T-cell (primary cell): ENCODE measurements at regions not wholly inside any gene's neighbourhood (a gene's known extent, or its start where the extent isn't known, plus 50 kb on each side); places are given as distances from the start of the nearest gene placed in this dataset.

Source experiments
- ATAC-seq, 4 experiments: fragments of 200-7000 bp in 3 of 4; fragments of 150-1000 bp in 1 of 4; cut with Tn5 transposase; replicated peaks in 1 of 4; 1 replicate in 3 of 4; 2 replicates in 1 of 4; pipeline ENCODE4 v1.10.0; 2021; ENCODE audit warnings: moderate library complexity in 3 of 4, mild to moderate bottlenecking in 2 of 4, moderate number of reproducible peaks in 1 of 4
- CTCF ChIA-PET, 2 donors: fragments of 300-600 bp; sonication (Branson Sonifier 250); formaldehyde crosslinking; loops; one replicate each; lab custom pipeline; 2022; ENCODE audit warnings: antibody characterized with exemption in 2 of 2; lab: Charles Lee
- POLR2A ChIA-PET, 2 donors: fragments of 300-600 bp; sonication (Branson Sonifier 250); formaldehyde crosslinking; loops; one replicate each; lab custom pipeline; 2022; ENCODE audit warnings: antibody characterized with exemption in 2 of 2; lab: Charles Lee
- DNase-seq, 35 experiments: peaks; one replicate each; pipeline versions ENCODE4 v3.0.0 to v3.0.0-alpha.2; 2013 to 2023
- H3K27ac ChIP-seq: one replicate; pipeline ENCODE4 v1.5.1; 2013; ENCODE audit warnings: low read length
- H3K27me3 ChIP-seq, 2 experiments: replicated peaks in 1 of 2; 1 replicate in 1 of 2; 2 replicates in 1 of 2; pipeline versions ENCODE4 v1.6.1 to v1.7.0; 2013; ENCODE audit warnings: low read length in 1 of 2, mixed read lengths in 1 of 2; ENCODE audit not compliant: control insufficient read depth in 2 of 2, insufficient read depth in 2 of 2; ENCODE audit errors: extremely low read depth in 1 of 2
- H3K36me3 ChIP-seq, 2 donors: 1 replicate in 1 of 2; 2 replicates in 1 of 2; pipeline versions ENCODE4 v1.6.1 to v1.7.0; 2013; ENCODE audit warnings: low read length in 1 of 2; ENCODE audit not compliant: control insufficient read depth in 2 of 2, insufficient read depth in 1 of 2; ENCODE audit errors: extremely low read depth in 1 of 2
- H3K4me1 ChIP-seq, 2 experiments: 1 replicate in 1 of 2; 2 replicates in 1 of 2; pipeline versions ENCODE4 v1.6.1 to v1.7.0; 2013; ENCODE audit warnings: low read length in 2 of 2, mixed read lengths in 1 of 2; ENCODE audit not compliant: insufficient read depth in 2 of 2, control insufficient read depth in 1 of 2; ENCODE audit errors: extremely low read depth in 1 of 2
- H3K4me3 ChIP-seq, 2 donors: 1 replicate in 1 of 2; 2 replicates in 1 of 2; pipeline versions ENCODE4 v1.5.1 to v1.7.0; 2013; ENCODE audit warnings: mild to moderate bottlenecking in 2 of 2, low read length in 1 of 2, moderate library complexity in 1 of 2; ENCODE audit not compliant: control insufficient read depth in 1 of 2; ENCODE audit errors: extremely low read depth in 1 of 2
- H3K9me3 ChIP-seq: 2 replicates; pipeline ENCODE4 v1.7.0; 2013
- H3K27ac Mint-ChIP-seq, 2 donors: one replicate each; pipeline ENCODE4 v1.8.0; 2020 to 2021; ENCODE audit warnings: mild to moderate bottlenecking in 2 of 2, mixed read lengths in 2 of 2
- H3K27me3 Mint-ChIP-seq, 2 donors: one replicate each; pipeline ENCODE4 v1.8.0; 2021 to 2022; ENCODE audit warnings: mixed read lengths in 2 of 2
- H3K36me3 Mint-ChIP-seq: one replicate; pipeline ENCODE4 v1.8.0; 2021; ENCODE audit warnings: mixed read lengths
- H3K4me1 Mint-ChIP-seq, 3 donors: one replicate each; pipeline ENCODE4 v1.8.0; 2020 to 2022; ENCODE audit warnings: mixed read lengths in 3 of 3, mild to moderate bottlenecking in 1 of 3
- H3K4me3 Mint-ChIP-seq, 3 donors: one replicate each; pipeline ENCODE4 v1.8.0; 2020 to 2022; ENCODE audit warnings: mild to moderate bottlenecking in 3 of 3, mixed read lengths in 3 of 3, moderate library complexity in 3 of 3
- H3K9me3 Mint-ChIP-seq, 3 donors: one replicate each; pipeline ENCODE4 v1.8.0; 2020 to 2022; ENCODE audit warnings: mixed read lengths in 3 of 3
- WGBS: methylation state at CpG from one replicate; pipeline ENCODE4 v1.1.5; 2013; ENCODE audit warnings: missing lambda C conversion rate; ENCODE audit not compliant: insufficient coverage; 5-methylcytosine and 5-hydroxymethylcytosine counted together

GRCh38 chr12:17652436-17652835, 437.6 kb downstream of the RERGL start:
- Histone ChIP-seq H3K27ac (no peak overlapping the region), H3K9me3 (no peaks in the 10 kb centered on the region), H3K4me3 (no peak overlapping the region), H3K27me3 (no peaks in the 10 kb centered on the region), H3K36me3 (no peaks in the 10 kb centered on the region), H3K4me1 (no peaks in the 10 kb centered on the region)
- CTCF ChIA-PET: no interaction called here
- no peak for ATAC-seq
- Mint-ChIP-seq H3K4me3 (no peak overlapping the region), H3K27me3 (no peaks in the 10 kb centered on the region), H3K27ac (no peak overlapping the region), H3K36me3 (no peaks in the 10 kb centered on the region), H3K9me3 (peaks cover 0 to 3% (median 2%) of the 10 kb centered on the region in 3 donors), H3K4me1 (no peaks in the 10 kb centered on the region)
- DNase-seq: no peak
- POLR2A ChIA-PET: no interaction called here
- WGBS: no CpG with 5 or more reads among the region's 2 CpGs

- no CpG with 5 or more reads among the region's 3 CpGs for WGBS
- H3K36me3 Mint-ChIP-seq: no peaks in the 10 kb centered on the region
- Histone ChIP-seq H3K4me1 (no peaks in the 10 kb centered on the region), H3K4me3 (no peak overlapping the region), H3K9me3 (no peaks in the 10 kb centered on the region), H3K36me3 (no peaks in the 10 kb centered on the region), H3K27ac (no peak overlapping the region), H3K27me3 (no peaks in the 10 kb centered on the region)
- CTCF ChIA-PET: no interaction called here
- DNase-seq (no peak), ATAC-seq (no peak)
- peaks cover 2 to 7% (median 7%) of the 10 kb centered on the region in 3 donors for H3K4me1 Mint-ChIP-seq
- H3K27me3 Mint-ChIP-seq: no peaks in the 10 kb centered on the region
- POLR2A ChIA-PET: no interaction called here
- H3K9me3 Mint-ChIP-seq: peaks cover 0 to 4% (median 0%) of the 10 kb centered on the region in 3 donors
- no peak overlapping the region for H3K27ac Mint-ChIP-seq
- H3K4me3 Mint-ChIP-seq: peak overlapping the region in 1 of 3 donors; percentile 27
Observed at GRCh38 chr12:17642340-17642650, 447.7 kb downstream of the RERGL start.

- Histone ChIP-seq H3K36me3 (no peaks in the 10 kb centered on the region), H3K4me1 (no peaks in the 10 kb centered on the region), H3K9me3 (no peaks in the 10 kb centered on the region), H3K4me3 (no peak overlapping the region), H3K27me3 (no peaks in the 10 kb centered on the region), H3K27ac (no peak overlapping the region)
- ATAC-seq: no peak
- no CpG with 5 or more reads among the region's 1 CpG for WGBS
- Mint-ChIP-seq H3K4me3 (no peak overlapping the region), H3K27me3 (no peaks in the 10 kb centered on the region), H3K9me3 (no peaks in the 10 kb centered on the region), H3K36me3 (no peaks in the 10 kb centered on the region), H3K27ac (no peak overlapping the region), H3K4me1 (peaks cover 2 to 7% (median 7%) of the 10 kb centered on the region in 3 donors)
- ChIA-PET POLR2A (no interaction called here), CTCF (no interaction called here)
- no peak for DNase-seq
Observed at GRCh38 chr12:17640615-17641014, 449.4 kb downstream of the RERGL start.

- no peaks in the 10 kb centered on the region for H3K36me3 Mint-ChIP-seq
- H3K27me3 Mint-ChIP-seq: no peaks in the 10 kb centered on the region
Observed at GRCh38 chr12:17618831-17619230, 471.2 kb downstream of the RERGL start.

GRCh38 chr12:17609701-17610100, 480.3 kb downstream of the RERGL start:
- Mint-ChIP-seq H3K4me1 (no peaks in the 10 kb centered on the region), H3K36me3 (no peaks in the 10 kb centered on the region), H3K9me3 (peaks cover 0 to 13% (median 10%) of the 10 kb centered on the region in 3 donors), H3K27ac (no peak overlapping the region), H3K4me3 (no peak overlapping the region), H3K27me3 (no peaks in the 10 kb centered on the region)
- H3K4me3 ChIP-seq: no peak overlapping the region
- ATAC-seq (no peak), DNase-seq (no peak)
- no peaks in the 10 kb centered on the region for H3K9me3 ChIP-seq
- CTCF ChIA-PET: no interaction called here
- H3K27me3 ChIP-seq: no peaks in the 10 kb centered on the region
- POLR2A ChIA-PET: no interaction called here
- WGBS: no CpG with 5 or more reads among the region's 2 CpGs
- no peaks in the 10 kb centered on the region for H3K4me1 ChIP-seq
- H3K36me3 ChIP-seq: no peaks in the 10 kb centered on the region
- H3K27ac ChIP-seq: no peak overlapping the region

More at GRCh38 chr12:17618831-17619230, 471.2 kb downstream of the RERGL start:
- no peak overlapping the region for H3K4me3 ChIP-seq
- no peaks in the 10 kb centered on the region for H3K36me3 ChIP-seq
- no peaks in the 10 kb centered on the region for H3K9me3 ChIP-seq
- WGBS: 70% methylated on average over 1 of the region's 2 CpGs
- no peaks in the 10 kb centered on the region for H3K27me3 ChIP-seq
- DNase-seq (no peak), ATAC-seq (no peak)
- no peak overlapping the region for H3K27ac ChIP-seq
- no peak overlapping the region for H3K27ac Mint-ChIP-seq
- no peak overlapping the region for H3K4me3 Mint-ChIP-seq
- POLR2A ChIA-PET: no interaction called here
- CTCF ChIA-PET: no interaction called here
- no peaks in the 10 kb centered on the region for H3K4me1 ChIP-seq
- H3K4me1 Mint-ChIP-seq: no peaks in the 10 kb centered on the region
- H3K9me3 Mint-ChIP-seq: peaks cover 17 to 24% (median 21%) of the 10 kb centered on the region in 3 donors

GRCh38 chr12:17609153-17609552, 480.8 kb downstream of the RERGL start:
- DNase-seq: no peak
- no peaks in the 10 kb centered on the region for H3K9me3 ChIP-seq
- Mint-ChIP-seq H3K9me3 (peaks cover 0 to 13% (median 10%) of the 10 kb centered on the region in 3 donors), H3K4me3 (no peak overlapping the region), H3K27ac (no peak overlapping the region), H3K36me3 (no peaks in the 10 kb centered on the region), H3K4me1 (no peaks in the 10 kb centered on the region), H3K27me3 (no peaks in the 10 kb centered on the region)
- ChIA-PET POLR2A (no interaction called here), CTCF (interaction anchor here in 1 of 2 donors (0.7 kb wide), 1 partner anchor 392 kb away, joined by 3 read pairs; no protein-coding TSS in a partner anchor)
- no peak overlapping the region for H3K27ac ChIP-seq
- H3K27me3 ChIP-seq: no peaks in the 10 kb centered on the region
- 50% methylated on average over 1 of the region's 1 CpG for WGBS
- H3K36me3 ChIP-seq: no peaks in the 10 kb centered on the region
- no peak for ATAC-seq
- no peak overlapping the region for H3K4me3 ChIP-seq
- H3K4me1 ChIP-seq: no peaks in the 10 kb centered on the region

GRCh38 chr12:17595111-17595510, 494.9 kb downstream of the RERGL start:
- no peaks in the 10 kb centered on the region for H3K36me3 ChIP-seq
- H3K27me3 ChIP-seq: no peaks in the 10 kb centered on the region
- Mint-ChIP-seq H3K9me3 (peaks cover 0 to 11% (median 5%) of the 10 kb centered on the region in 3 donors), H3K27ac (no peak overlapping the region), H3K4me3 (no peak overlapping the region), H3K27me3 (no peaks in the 10 kb centered on the region), H3K4me1 (no peaks in the 10 kb centered on the region), H3K36me3 (no peaks in the 10 kb centered on the region)
- CTCF ChIA-PET: no interaction called here
- no peak overlapping the region for H3K27ac ChIP-seq
- no peak overlapping the region for H3K4me3 ChIP-seq
- no peaks in the 10 kb centered on the region for H3K9me3 ChIP-seq
- no peaks in the 10 kb centered on the region for H3K4me1 ChIP-seq
- 93% methylated on average over 3 of the region's 3 CpGs for WGBS
- DNase-seq (no peak), ATAC-seq (no peak)
- POLR2A ChIA-PET: no interaction called here
